PFSK-1 (cell line): ENCODE measurements at regions not wholly inside any gene's neighbourhood (a gene's known extent, or its start where the extent isn't known, plus 50 kb on each side); places are given as distances from the start of the nearest gene placed in this dataset.

Experiments used
- FOXP2 ChIP-seq: optimal IDR thresholded peaks from 2 replicates; pipeline ENCODE3; 2011; ENCODE audit warnings: borderline replicate concordance, control low read depth, inconsistent platforms; ENCODE audit not compliant: insufficient read depth; ENCODE audit errors: extremely low read length, extremely low read depth
- POLR2AphosphoS5 ChIP-seq: IDR thresholded peaks from 2 replicates; pipeline ENCODE4 v1.6.1; 2012; ENCODE audit warnings: low read depth, mild to moderate bottlenecking, control low read depth, low read length, moderate library complexity
- SIN3A ChIP-seq: IDR thresholded peaks from 2 replicates; pipeline ENCODE4 v1.6.1; 2012; ENCODE audit warnings: mild to moderate bottlenecking, low read length, moderate library complexity, borderline replicate concordance; ENCODE audit not compliant: insufficient read depth
- TAF1 ChIP-seq: IDR thresholded peaks from 2 replicates; pipeline ENCODE4 v1.6.1; 2012; ENCODE audit warnings: low read length, control low read depth, borderline replicate concordance; ENCODE audit not compliant: insufficient read depth
- TF ChIP-seq, protein P1 (sequence below), 2 experiments: IDR thresholded peaks; 2 replicates each; pipeline versions ENCODE4 v1.6.1 to v1.8.0; 2011 to 2012; ENCODE audit warnings: low read depth in 2 of 2, low read length in 2 of 2, control low read depth in 1 of 2, inconsistent platforms in 1 of 2, mild to moderate bottlenecking in 1 of 2, moderate library complexity in 1 of 2; ENCODE audit not compliant: insufficient read depth in 1 of 2

DNA sequence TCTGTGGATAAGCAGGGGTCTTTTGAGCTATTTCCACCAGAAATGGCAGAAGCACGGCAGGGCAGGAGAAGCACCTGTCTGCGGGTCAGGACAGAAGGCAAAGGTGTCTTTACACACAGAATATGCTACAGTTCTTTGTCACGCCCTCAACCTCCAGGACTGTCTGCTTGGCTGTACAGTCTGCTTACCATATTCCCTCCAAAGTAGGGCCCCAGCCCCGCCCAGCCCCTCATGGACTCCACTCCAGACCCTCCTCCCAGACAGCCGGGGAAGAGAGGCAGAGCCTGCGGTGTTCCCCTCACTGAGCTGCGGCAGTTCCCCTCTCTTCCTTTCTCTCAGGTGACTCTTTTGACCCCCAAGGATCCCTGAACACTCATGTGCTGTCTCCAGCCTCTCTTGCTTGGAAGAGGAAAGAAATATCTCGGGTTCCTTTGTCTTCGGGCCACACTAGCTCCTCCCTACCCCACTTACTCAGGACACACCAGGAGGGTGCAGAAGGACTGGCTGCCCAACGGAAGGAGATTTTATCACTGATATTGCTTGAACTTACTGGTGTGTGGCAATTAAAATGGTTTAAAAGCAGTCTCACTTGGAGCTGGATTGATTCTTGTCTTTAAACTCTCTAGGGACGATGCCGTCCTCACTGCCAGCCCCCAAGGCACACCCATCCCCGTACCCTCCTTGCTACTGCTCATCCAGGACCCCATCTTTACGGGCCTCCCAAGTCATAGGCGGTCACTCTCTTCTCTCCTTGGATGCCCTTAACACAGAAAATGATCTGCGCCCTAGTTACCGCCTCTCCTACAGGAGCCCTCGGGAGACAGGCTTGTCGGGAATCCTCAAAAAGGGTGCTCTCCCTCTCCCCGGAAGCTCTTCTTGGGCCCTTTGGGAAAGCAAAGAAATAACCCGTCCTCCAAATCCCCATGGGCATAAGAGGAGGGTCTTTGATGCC lies 169.7 kb downstream of the TOMM20 start:
- TF ChIP-seq POLR2AphosphoS5: no peak
- TF ChIP-seq, protein P1, sequence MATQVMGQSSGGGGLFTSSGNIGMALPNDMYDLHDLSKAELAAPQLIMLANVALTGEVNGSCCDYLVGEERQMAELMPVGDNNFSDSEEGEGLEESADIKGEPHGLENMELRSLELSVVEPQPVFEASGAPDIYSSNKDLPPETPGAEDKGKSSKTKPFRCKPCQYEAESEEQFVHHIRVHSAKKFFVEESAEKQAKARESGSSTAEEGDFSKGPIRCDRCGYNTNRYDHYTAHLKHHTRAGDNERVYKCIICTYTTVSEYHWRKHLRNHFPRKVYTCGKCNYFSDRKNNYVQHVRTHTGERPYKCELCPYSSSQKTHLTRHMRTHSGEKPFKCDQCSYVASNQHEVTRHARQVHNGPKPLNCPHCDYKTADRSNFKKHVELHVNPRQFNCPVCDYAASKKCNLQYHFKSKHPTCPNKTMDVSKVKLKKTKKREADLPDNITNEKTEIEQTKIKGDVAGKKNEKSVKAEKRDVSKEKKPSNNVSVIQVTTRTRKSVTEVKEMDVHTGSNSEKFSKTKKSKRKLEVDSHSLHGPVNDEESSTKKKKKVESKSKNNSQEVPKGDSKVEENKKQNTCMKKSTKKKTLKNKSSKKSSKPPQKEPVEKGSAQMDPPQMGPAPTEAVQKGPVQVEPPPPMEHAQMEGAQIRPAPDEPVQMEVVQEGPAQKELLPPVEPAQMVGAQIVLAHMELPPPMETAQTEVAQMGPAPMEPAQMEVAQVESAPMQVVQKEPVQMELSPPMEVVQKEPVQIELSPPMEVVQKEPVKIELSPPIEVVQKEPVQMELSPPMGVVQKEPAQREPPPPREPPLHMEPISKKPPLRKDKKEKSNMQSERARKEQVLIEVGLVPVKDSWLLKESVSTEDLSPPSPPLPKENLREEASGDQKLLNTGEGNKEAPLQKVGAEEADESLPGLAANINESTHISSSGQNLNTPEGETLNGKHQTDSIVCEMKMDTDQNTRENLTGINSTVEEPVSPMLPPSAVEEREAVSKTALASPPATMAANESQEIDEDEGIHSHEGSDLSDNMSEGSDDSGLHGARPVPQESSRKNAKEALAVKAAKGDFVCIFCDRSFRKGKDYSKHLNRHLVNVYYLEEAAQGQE (IDR thresholded peaks at IDR 0.05; ENCODE audit: insufficient read depth in 1 of 2, low read depth in 2 of 2, low read length in 2 of 2): no peak
- TF ChIP-seq TAF1: no peak
- no peak for TF ChIP-seq FOXP2
- no peak for TF ChIP-seq SIN3A
